BLaER1 treated with 17β-estradiol and CSF1 and Interleukin-3, amounts not matched to agents 10 nM and 100 nM (cell line): ENCODE measurements at regions not wholly inside any gene's neighbourhood (a gene's known extent, or its start where the extent isn't known, plus 50 kb on each side); places are given as distances from the start of the nearest gene placed in this dataset.

ENCODE experiments used
- H3K27ac ChIP-seq, 11 experiments: shearing (Covaris generic); formaldehyde crosslinking; 2 replicates each; pipeline ENCODE4 v1.8.1; 2022
- H3K27me3 ChIP-seq, 11 experiments: shearing (Covaris generic); formaldehyde crosslinking; 2 replicates each; pipeline ENCODE4 v1.8.1; 2022
- H3K36me3 ChIP-seq, 11 experiments: shearing (Covaris generic); formaldehyde crosslinking; 2 replicates each; pipeline ENCODE4 v1.8.1; 2022
- H3K4me1 ChIP-seq, 10 experiments: shearing (Covaris generic); formaldehyde crosslinking; 2 replicates each; pipeline ENCODE4 v1.8.1; 2022
- H3K4me2 ChIP-seq, 11 experiments: shearing (Covaris generic); formaldehyde crosslinking; 2 replicates each; pipeline ENCODE4 v1.8.1; 2022
- H3K4me3 ChIP-seq, 10 experiments: shearing (Covaris generic); formaldehyde crosslinking; 2 replicates each; pipeline ENCODE4 v1.8.1; 2022
- H3K9ac ChIP-seq, 11 experiments: shearing (Covaris generic); formaldehyde crosslinking; 2 replicates each; pipeline ENCODE4 v1.8.1; 2022
- H3K9me3 ChIP-seq, 11 experiments: shearing (Covaris generic); formaldehyde crosslinking; replicated peaks in 1 of 11; 2 replicates each; pipeline ENCODE4 v1.8.1; 2022
- H4K20me1 ChIP-seq, 11 experiments: shearing (Covaris generic); formaldehyde crosslinking; 2 replicates each; pipeline ENCODE4 v1.8.1; 2022
- Cebpa-rat ChIP-seq, 11 experiments: shearing (Covaris generic); IDR thresholded peaks; 2 replicates each; pipeline ENCODE4 v1.8.1; 2022

DNA sequence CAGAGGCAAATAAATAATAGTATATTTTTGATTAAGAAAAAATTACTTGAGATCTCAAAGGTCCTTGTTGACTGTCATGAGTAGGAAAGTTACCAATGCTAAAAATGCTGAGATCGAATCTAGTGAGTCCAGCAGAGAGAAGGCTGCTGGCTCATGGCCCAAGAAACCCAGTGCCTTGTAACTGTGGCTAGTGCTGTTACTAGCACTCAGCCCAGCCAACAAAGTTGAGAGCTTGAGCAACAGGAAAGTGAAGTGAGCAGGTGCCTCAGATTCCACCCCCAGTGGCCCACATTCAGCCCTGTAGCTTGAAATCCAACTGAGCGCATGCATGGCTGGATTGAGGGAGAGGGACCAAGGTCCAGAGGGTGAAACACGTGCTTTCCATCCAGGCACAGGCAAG is 398.2 kb downstream of the SHANK2 start:
- no peak overlapping the region for H3K9ac ChIP-seq
- H3K4me1 ChIP-seq, result peaks cover 0 to 6% (median 0%) of the 10 kb centered on the region in 10 experiments; a peak in 3 of 20 replicates
- H4K20me1 ChIP-seq, result no peaks in the 10 kb centered on the region
- no peaks in the 10 kb centered on the region for H3K9me3 ChIP-seq
- no peaks in the 10 kb centered on the region for H3K27me3 ChIP-seq
- H3K4me3 ChIP-seq, result no peak overlapping the region
- no peak overlapping the region for H3K4me2 ChIP-seq
- H3K27ac ChIP-seq, result no peak overlapping the region
- no peak for TF ChIP-seq Cebpa-rat (IDR thresholded peaks at IDR 0.05)
- H3K36me3 ChIP-seq, result no peaks in the 10 kb centered on the region

DNA sequence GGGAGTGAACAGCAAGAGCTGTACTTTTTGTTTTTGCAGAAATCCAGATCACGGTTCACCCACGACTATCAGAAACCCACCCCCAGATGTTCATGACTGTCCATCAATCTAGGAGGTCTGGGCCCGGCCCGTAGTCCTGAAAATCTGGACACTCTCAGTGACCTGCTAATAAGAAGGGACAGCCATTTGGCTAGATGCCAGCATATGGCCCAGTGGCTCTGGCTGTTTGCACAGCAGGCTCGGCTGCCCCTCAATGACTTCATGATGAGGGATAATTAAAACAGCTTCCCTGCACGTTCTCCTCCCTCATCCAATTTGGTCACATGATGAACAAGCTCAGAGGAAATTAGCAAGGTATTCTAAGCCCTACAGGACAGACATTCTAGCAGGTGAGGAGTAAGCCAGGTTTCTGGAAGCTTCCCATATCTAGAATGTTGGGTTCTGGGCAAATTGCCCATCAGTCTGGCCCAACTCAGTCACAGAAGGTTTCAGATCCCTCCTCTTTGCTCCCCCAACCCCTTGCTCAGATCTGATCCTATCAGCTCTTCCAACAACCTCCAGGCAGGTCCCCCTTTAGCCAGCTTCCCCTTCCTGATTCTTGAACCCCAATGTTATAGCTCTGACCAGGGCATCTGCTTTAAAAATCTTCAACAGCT is 397.3 kb downstream of the SHANK2 start:
- Histone ChIP-seq H3K9me3 (no peaks in the 10 kb centered on the region), H3K27ac (no peak overlapping the region), H3K4me3 (no peak overlapping the region), H4K20me1 (no peaks in the 10 kb centered on the region), H3K4me2 (no peak overlapping the region), H3K4me1 (peaks cover 0 to 6% (median 0%) of the 10 kb centered on the region in 10 experiments; a peak in 3 of 20 replicates), H3K9ac (no peak overlapping the region), H3K36me3 (no peaks in the 10 kb centered on the region), H3K27me3 (no peaks in the 10 kb centered on the region)
- TF ChIP-seq Cebpa-rat (IDR thresholded peaks at IDR 0.05), result no peak

- peak overlapping the region in 2 of 11 experiments; percentile 18 to 29; a peak in 3 of 22 replicates for H3K4me2 ChIP-seq
- H4K20me1 ChIP-seq, result 0 out of 22 replicates have a peak, but pooled peaks cover 0 to 3% (median 0%) of the 10 kb centered on the region in 11 experiments
- H3K9me3 ChIP-seq, result no peaks in the 10 kb centered on the region
- no peak for TF ChIP-seq Cebpa-rat (IDR thresholded peaks at IDR 0.05)
- H3K27me3 ChIP-seq, result no peaks in the 10 kb centered on the region
- H3K4me1 ChIP-seq, result peaks cover 0 to 6% (median 0%) of the 10 kb centered on the region in 10 experiments; a peak in 3 of 20 replicates
- H3K9ac ChIP-seq, result no peak overlapping the region
- no peak overlapping the region for H3K4me3 ChIP-seq
- H3K36me3 ChIP-seq, result no peaks in the 10 kb centered on the region
- H3K27ac ChIP-seq, result no peak overlapping the region
These were observed 394.5 kb downstream of the SHANK2 start for GRCh38 chr11:70857894-70858293.

- H3K27ac ChIP-seq, result no peak overlapping the region
- H3K9ac ChIP-seq, result no peak overlapping the region
- peaks cover 0 to 6% (median 0%) of the 10 kb centered on the region in 10 experiments; a peak in 3 of 20 replicates for H3K4me1 ChIP-seq
- H3K27me3 ChIP-seq, result no peaks in the 10 kb centered on the region
- no peak for TF ChIP-seq Cebpa-rat (IDR thresholded peaks at IDR 0.05)
- no peaks in the 10 kb centered on the region for H3K9me3 ChIP-seq
- H3K4me3 ChIP-seq, result no peak overlapping the region
- 0 out of 22 replicates have a peak, but pooled peaks cover 0 to 7% (median 0%) of the 10 kb centered on the region in 11 experiments for H4K20me1 ChIP-seq
- H3K36me3 ChIP-seq, result no peaks in the 10 kb centered on the region
- H3K4me2 ChIP-seq, result no peak overlapping the region
These were observed 393.2 kb downstream of the SHANK2 start for GRCh38 chr11:70859180-70859579.

DNA sequence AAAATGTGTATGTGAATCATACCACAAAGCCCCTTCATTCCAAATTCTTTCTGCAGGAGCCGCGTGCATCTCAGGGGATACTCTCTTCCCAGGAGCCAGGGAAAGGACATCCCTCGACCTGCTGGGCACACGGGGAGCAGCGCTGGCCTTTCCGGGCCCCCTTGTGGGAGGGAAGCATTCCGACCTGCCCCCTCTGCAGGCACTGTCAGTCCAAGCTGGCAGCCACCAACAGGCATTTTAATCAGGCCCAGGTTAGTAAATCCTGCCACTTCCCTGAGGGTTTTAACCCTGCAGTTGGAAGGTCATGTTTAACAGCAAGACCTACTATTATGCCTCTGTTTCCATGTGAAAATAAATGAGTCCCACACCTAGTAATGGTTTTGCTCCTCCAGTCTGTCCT is 391.5 kb downstream of the SHANK2 start:
- no peaks in the 10 kb centered on the region for H3K27me3 ChIP-seq
- no peaks in the 10 kb centered on the region for H3K9me3 ChIP-seq
- H3K27ac ChIP-seq, result no peak overlapping the region
- H4K20me1 ChIP-seq, result peaks cover 0 to 7% (median 0%) of the 10 kb centered on the region in 11 experiments; a peak in 1 of 22 replicates
- H3K4me1 ChIP-seq, result peaks cover 0 to 6% (median 0%) of the 10 kb centered on the region in 10 experiments; a peak in 3 of 20 replicates
- H3K4me3 ChIP-seq, result no peak overlapping the region
- no peak overlapping the region for H3K9ac ChIP-seq
- no peaks in the 10 kb centered on the region for H3K36me3 ChIP-seq
- H3K4me2 ChIP-seq, result no peak overlapping the region
- TF ChIP-seq Cebpa-rat (IDR thresholded peaks at IDR 0.05), result no peak

GRCh38 chr11:70861559-70861958 is 390.8 kb downstream of the SHANK2 start:
- H3K4me1 ChIP-seq, result peaks cover 0 to 6% (median 0%) of the 10 kb centered on the region in 10 experiments; a peak in 3 of 20 replicates
- H4K20me1 ChIP-seq, result peaks cover 0 to 7% (median 0%) of the 10 kb centered on the region in 11 experiments; a peak in 1 of 22 replicates
- H3K4me2 ChIP-seq, result no peak overlapping the region
- no peak for TF ChIP-seq Cebpa-rat (IDR thresholded peaks at IDR 0.05)
- H3K9me3 ChIP-seq, result no peaks in the 10 kb centered on the region
- H3K9ac ChIP-seq, result no peak overlapping the region
- no peak overlapping the region for H3K4me3 ChIP-seq
- H3K27ac ChIP-seq, result no peak overlapping the region
- no peaks in the 10 kb centered on the region for H3K36me3 ChIP-seq
- H3K27me3 ChIP-seq, result no peaks in the 10 kb centered on the region

- no peak overlapping the region for H3K4me3 ChIP-seq
- H3K36me3 ChIP-seq, result no peaks in the 10 kb centered on the region
- H4K20me1 ChIP-seq, result peaks cover 0 to 7% (median 0%) of the 10 kb centered on the region in 11 experiments; a peak in 1 of 22 replicates
- no peak overlapping the region for H3K27ac ChIP-seq
- H3K4me1 ChIP-seq, result peaks cover 0 to 6% (median 0%) of the 10 kb centered on the region in 10 experiments; a peak in 3 of 20 replicates
- no peaks in the 10 kb centered on the region for H3K27me3 ChIP-seq
- TF ChIP-seq Cebpa-rat (IDR thresholded peaks at IDR 0.05), result no peak
- H3K4me2 ChIP-seq, result no peak overlapping the region
- H3K9me3 ChIP-seq, result no peaks in the 10 kb centered on the region
- no peak overlapping the region for H3K9ac ChIP-seq
These were observed 390.3 kb downstream of the SHANK2 start for GRCh38 chr11:70862093-70862492.

DNA sequence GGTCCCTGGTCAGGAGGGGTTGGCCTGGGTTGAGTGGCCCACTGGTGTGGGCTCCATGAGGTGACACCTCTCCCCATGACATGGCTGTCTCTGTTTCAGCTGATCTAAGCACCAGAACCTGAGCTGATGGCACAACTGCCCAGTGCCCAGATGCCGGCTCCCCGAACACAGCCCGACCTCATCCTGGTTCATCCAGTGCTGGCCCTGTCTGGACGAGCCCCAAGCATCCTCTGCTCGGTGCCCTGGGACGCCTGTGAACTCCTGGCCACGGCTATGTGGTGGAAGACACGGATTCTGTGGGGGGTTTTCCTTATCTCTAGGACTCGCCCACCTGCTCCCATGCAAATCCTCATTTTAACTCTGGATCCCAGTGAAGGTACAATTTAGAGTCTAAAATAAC is 389.2 kb downstream of the SHANK2 start:
- TF ChIP-seq Cebpa-rat (IDR thresholded peaks at IDR 0.05), result no peak
- peaks cover 0 to under 1% (median 0%) of the 10 kb centered on the region in 10 experiments; a peak in 3 of 20 replicates for H3K4me1 ChIP-seq
- no peaks in the 10 kb centered on the region for H3K36me3 ChIP-seq
- no peak overlapping the region for H3K9ac ChIP-seq
- no peak overlapping the region for H3K4me3 ChIP-seq
- H4K20me1 ChIP-seq, result peaks cover 0 to 7% (median 0%) of the 10 kb centered on the region in 11 experiments; a peak in 1 of 22 replicates
- no peak overlapping the region for H3K27ac ChIP-seq
- H3K27me3 ChIP-seq, result no peaks in the 10 kb centered on the region
- no peaks in the 10 kb centered on the region for H3K9me3 ChIP-seq
- no peak overlapping the region for H3K4me2 ChIP-seq

- no peaks in the 10 kb centered on the region for H3K27me3 ChIP-seq
These were observed 388.4 kb downstream of the SHANK2 start for GRCh38 chr11:70863993-70864392.

DNA sequence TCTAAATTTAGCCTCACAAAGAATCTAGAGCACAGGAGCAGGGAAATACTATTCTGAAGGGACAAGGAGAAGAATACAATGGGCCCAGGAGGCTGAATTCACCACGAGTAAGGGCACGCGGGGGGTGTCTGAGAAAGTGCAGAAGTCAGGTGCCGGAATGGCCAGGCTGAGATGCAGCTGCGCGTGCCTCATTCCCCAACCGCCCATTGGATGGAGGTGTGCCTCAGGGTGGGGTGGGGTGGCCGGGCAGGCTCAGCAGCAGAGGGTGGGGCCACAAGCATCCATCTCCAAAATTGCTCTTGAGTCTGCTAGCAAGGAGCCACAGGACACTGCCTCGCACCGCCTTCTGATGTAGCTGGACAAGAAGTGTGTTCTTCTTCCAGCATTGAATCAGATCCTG is 387.0 kb downstream of the SHANK2 start:
- no peaks in the 10 kb centered on the region for H3K9me3 ChIP-seq
- no peak overlapping the region for H3K4me2 ChIP-seq
- H4K20me1 ChIP-seq, result peaks cover 0 to 7% (median 0%) of the 10 kb centered on the region in 11 experiments; a peak in 2 of 22 replicates
- H3K27me3 ChIP-seq, result no peaks in the 10 kb centered on the region
- H3K9ac ChIP-seq, result no peak overlapping the region
- H3K27ac ChIP-seq, result no peak overlapping the region
- H3K4me3 ChIP-seq, result no peak overlapping the region
- H3K4me1 ChIP-seq, result no peaks in the 10 kb centered on the region
- no peak for TF ChIP-seq Cebpa-rat (IDR thresholded peaks at IDR 0.05)
- H3K36me3 ChIP-seq, result no peaks in the 10 kb centered on the region

More at GRCh38 chr11:70863993-70864392, 388.4 kb downstream of the SHANK2 start:
- Histone ChIP-seq H3K4me3 (no peak overlapping the region), H3K9me3 (no peaks in the 10 kb centered on the region), H3K36me3 (no peaks in the 10 kb centered on the region), H4K20me1 (peaks cover 0 to 7% (median 0%) of the 10 kb centered on the region in 11 experiments; a peak in 2 of 22 replicates), H3K4me1 (no peaks in the 10 kb centered on the region), H3K9ac (no peak overlapping the region), H3K27ac (no peak overlapping the region), H3K4me2 (no peak overlapping the region)
- TF ChIP-seq Cebpa-rat (IDR thresholded peaks at IDR 0.05), result no peak
